Natural killer cell (primary cell): ENCODE measurements at regions not wholly inside any gene's neighbourhood (a gene's known extent, or its start where the extent isn't known, plus 50 kb on each side); places are given as distances from the start of the nearest gene placed in this dataset.

Source experiments
- ATAC-seq, 3 donors: fragments of 150-1000 bp in 2 of 3; fragments of 200-7000 bp in 1 of 3; cut with Tn5 transposase; 1 replicate in 1 of 3; 2 replicates in 2 of 3; pipeline ENCODE4 v1.10.0; 2021; ENCODE audit warnings: mild to moderate bottlenecking in 2 of 3, moderate library complexity in 2 of 3
- DNase-seq, 2 donors: peaks; one replicate each; pipeline versions ENCODE4 v3.0.0 to v3.0.0-alpha.2; 2013 to 2021; ENCODE audit warnings: mixed read lengths in 1 of 2
- H3K27ac ChIP-seq: one replicate; pipeline ENCODE4 v1.5.1; 2013; ENCODE audit warnings: mild to moderate bottlenecking, low read length
- H3K27me3 ChIP-seq: one replicate; pipeline ENCODE4 v1.6.1; 2013; ENCODE audit warnings: low read length; ENCODE audit not compliant: control insufficient read depth, insufficient read depth
- H3K36me3 ChIP-seq: one replicate; pipeline ENCODE4 v1.6.1; 2013; ENCODE audit warnings: low read length; ENCODE audit not compliant: control insufficient read depth, insufficient read depth
- H3K4me1 ChIP-seq: one replicate; pipeline ENCODE4 v1.6.1; 2013; ENCODE audit warnings: low read length; ENCODE audit not compliant: control insufficient read depth, insufficient read depth
- H3K4me3 ChIP-seq: one replicate; pipeline ENCODE4 v1.5.1; 2013; ENCODE audit warnings: low read length
- H3K9me3 ChIP-seq: one replicate; pipeline ENCODE4 v1.6.1; 2013; ENCODE audit warnings: low read length; ENCODE audit not compliant: control insufficient read depth, insufficient read depth
- H3K27ac Mint-ChIP-seq, 2 donors: one replicate each; pipeline ENCODE4 v1.8.0; 2022; ENCODE audit warnings: mild to moderate bottlenecking in 2 of 2, mixed read lengths in 2 of 2, moderate library complexity in 1 of 2
- H3K27me3 Mint-ChIP-seq, 2 donors: one replicate each; pipeline ENCODE4 v1.8.0; 2022; ENCODE audit warnings: low read depth in 2 of 2, mixed read lengths in 2 of 2
- H3K36me3 Mint-ChIP-seq: one replicate; pipeline ENCODE4 v1.8.0; 2022; ENCODE audit warnings: mixed read lengths
- H3K4me1 Mint-ChIP-seq, 2 donors: one replicate each; pipeline ENCODE4 v1.8.0; 2022; ENCODE audit warnings: mixed read lengths in 2 of 2
- H3K4me3 Mint-ChIP-seq: one replicate; pipeline ENCODE4 v1.8.0; 2022; ENCODE audit warnings: mild to moderate bottlenecking, moderate library complexity, mixed read lengths
- H3K9me3 Mint-ChIP-seq, 2 donors: one replicate each; pipeline ENCODE4 v1.8.0; 2022; ENCODE audit warnings: mixed read lengths in 2 of 2
- CTCF ChIP-seq: fragments of 200-600 bp; IDR thresholded peaks from one replicate; pipeline ENCODE4 v1.8.0; 2022; ENCODE audit warnings: antibody characterized with exemption
- WGBS: methylation state at CpG from one replicate; pipeline ENCODE4 v1.1.7; 2013; ENCODE audit warnings: missing lambda C conversion rate; ENCODE audit not compliant: insufficient coverage; 5-methylcytosine and 5-hydroxymethylcytosine counted together
- intact Hi-C: fragments of 100-400 bp; cut with micrococcal nuclease; formaldehyde crosslinking; loops from one replicate; pipeline ENCODE4 v1.14.2; 2022

- H3K4me3 ChIP-seq: no peak overlapping the region
- H3K27me3 ChIP-seq: peaks cover 2% of the 10 kb centered on the region
- Mint-ChIP-seq H3K27ac (no peak overlapping the region), H3K4me1 (no peaks in the 10 kb centered on the region), H3K36me3 (no peaks in the 10 kb centered on the region), H3K4me3 (no peak overlapping the region), H3K27me3 (peaks cover 7 to 32% of the 10 kb centered on the region in 2 donors), H3K9me3 (no peaks in the 10 kb centered on the region)
- DNase-seq (no peak), ATAC-seq (no peak)
- 59% methylated on average over 2 of the region's 2 CpGs for WGBS
- H3K27ac ChIP-seq: no peak overlapping the region
- no peaks in the 10 kb centered on the region for H3K36me3 ChIP-seq
- peaks cover under 1% of the 10 kb centered on the region for H3K4me1 ChIP-seq
- no peaks in the 10 kb centered on the region for H3K9me3 ChIP-seq
- intact Hi-C loops: no loop called here
- TF ChIP-seq CTCF: no peak
Observed at GRCh38 chr9:86771420-86771819, 175.9 kb downstream of the GAS1 start.

- no peak for ATAC-seq
- no peak for TF ChIP-seq CTCF
- Histone ChIP-seq H3K4me1 (peaks cover 10% of the 10 kb centered on the region), H3K4me3 (no peak overlapping the region), H3K9me3 (no peaks in the 10 kb centered on the region), H3K36me3 (no peaks in the 10 kb centered on the region), H3K27me3 (no peaks in the 10 kb centered on the region), H3K27ac (no peak overlapping the region)
- H3K4me1 Mint-ChIP-seq: no peaks in the 10 kb centered on the region
- intact Hi-C loops: no loop called here
- WGBS: 82% methylated on average over 2 of the region's 2 CpGs
- no peaks in the 10 kb centered on the region for H3K9me3 Mint-ChIP-seq
- H3K4me3 Mint-ChIP-seq: no peak overlapping the region
- no peaks in the 10 kb centered on the region for H3K36me3 Mint-ChIP-seq
- DNase-seq: no peak
- H3K27ac Mint-ChIP-seq: no peak overlapping the region
- peaks cover 7 to 21% of the 10 kb centered on the region in 2 donors for H3K27me3 Mint-ChIP-seq
Observed at GRCh38 chr9:86768709-86769108, 178.6 kb downstream of the GAS1 start.

DNA sequence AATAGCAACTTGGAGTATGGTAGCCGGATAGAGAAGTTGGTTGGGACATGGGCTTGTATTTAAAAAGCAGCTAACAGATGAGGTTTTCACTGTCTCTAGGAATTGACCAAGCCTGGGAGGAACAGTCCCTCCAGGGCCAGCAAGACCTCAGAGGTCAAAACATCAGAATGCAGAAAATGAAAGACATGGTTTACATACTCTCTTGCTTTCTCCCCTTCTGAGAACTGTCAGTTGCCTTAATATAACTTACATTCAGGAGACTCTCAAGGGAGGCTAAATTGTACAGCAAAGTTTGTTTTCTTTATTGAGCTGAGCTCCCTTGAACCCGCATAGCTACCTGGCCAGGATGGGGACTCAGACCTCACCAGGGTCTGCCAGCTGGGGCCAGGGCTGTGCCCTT lies 179.3 kb downstream of the GAS1 start:
- H3K4me1 Mint-ChIP-seq: no peaks in the 10 kb centered on the region
- H3K36me3 Mint-ChIP-seq: no peaks in the 10 kb centered on the region
- H3K27ac ChIP-seq: no peak overlapping the region
- no peaks in the 10 kb centered on the region for H3K9me3 Mint-ChIP-seq
- no peak for DNase-seq
- H3K36me3 ChIP-seq: no peaks in the 10 kb centered on the region
- H3K4me1 ChIP-seq: peaks cover 10% of the 10 kb centered on the region
- TF ChIP-seq CTCF: no peak
- no peak overlapping the region for H3K4me3 Mint-ChIP-seq
- H3K27ac Mint-ChIP-seq: no peak overlapping the region
- peaks cover 10 to 18% of the 10 kb centered on the region in 2 donors for H3K27me3 Mint-ChIP-seq
- no peaks in the 10 kb centered on the region for H3K9me3 ChIP-seq
- H3K4me3 ChIP-seq: no peak overlapping the region
- 97% methylated on average over 2 of the region's 2 CpGs for WGBS
- intact Hi-C loops: no loop called here
- no peak for ATAC-seq
- H3K27me3 ChIP-seq: no peaks in the 10 kb centered on the region

DNA sequence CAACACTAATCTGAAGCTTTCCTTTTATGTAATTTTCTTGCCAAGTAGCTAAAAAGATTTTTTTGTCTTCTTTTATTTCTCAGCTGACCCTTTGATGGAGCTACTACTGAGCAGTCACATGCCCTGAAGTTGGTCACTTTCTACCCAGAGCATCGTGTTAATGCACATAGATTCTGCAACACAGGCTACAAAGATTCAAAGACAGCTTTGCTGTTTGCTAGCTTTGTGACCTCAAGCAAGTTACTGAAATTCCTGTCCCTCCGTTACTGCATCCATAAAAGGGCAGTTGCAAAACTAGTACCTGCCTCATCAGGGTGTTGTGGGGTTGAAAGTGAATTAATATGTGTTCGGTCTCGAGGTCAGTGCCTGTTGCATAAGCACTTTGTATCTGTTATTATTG lies 179.9 kb downstream of the GAS1 start:
- H3K4me3 ChIP-seq: no peak overlapping the region
- Mint-ChIP-seq H3K4me1 (no peaks in the 10 kb centered on the region), H3K27ac (no peak overlapping the region), H3K4me3 (no peak overlapping the region), H3K36me3 (no peaks in the 10 kb centered on the region), H3K27me3 (peaks cover 10 to 12% of the 10 kb centered on the region in 2 donors), H3K9me3 (no peaks in the 10 kb centered on the region)
- peaks cover 10% of the 10 kb centered on the region for H3K4me1 ChIP-seq
- no peaks in the 10 kb centered on the region for H3K27me3 ChIP-seq
- WGBS: 82% methylated on average over 4 of the region's 4 CpGs
- no peak for TF ChIP-seq CTCF
- ATAC-seq (no peak), DNase-seq (no peak)
- no peaks in the 10 kb centered on the region for H3K36me3 ChIP-seq
- intact Hi-C loops: no loop called here
- no peaks in the 10 kb centered on the region for H3K9me3 ChIP-seq
- no peak overlapping the region for H3K27ac ChIP-seq
